GM21515 (cell line): ENCODE measurements at regions not wholly inside any gene's neighbourhood (a gene's known extent, or its start where the extent isn't known, plus 50 kb on each side); places are given as distances from the start of the nearest gene placed in this dataset.

ENCODE experiments used
- ATAC-seq: cut with Tn5 transposase; IDR thresholded peaks from one replicate; pipeline ENCODE4 v1.9.1; 2021; ENCODE audit not compliant: unreplicated experiment

- no peak for ATAC-seq
Observed at GRCh38 chr11:104365676-104366075, 201.7 kb upstream of the PDGFD start.

DNA sequence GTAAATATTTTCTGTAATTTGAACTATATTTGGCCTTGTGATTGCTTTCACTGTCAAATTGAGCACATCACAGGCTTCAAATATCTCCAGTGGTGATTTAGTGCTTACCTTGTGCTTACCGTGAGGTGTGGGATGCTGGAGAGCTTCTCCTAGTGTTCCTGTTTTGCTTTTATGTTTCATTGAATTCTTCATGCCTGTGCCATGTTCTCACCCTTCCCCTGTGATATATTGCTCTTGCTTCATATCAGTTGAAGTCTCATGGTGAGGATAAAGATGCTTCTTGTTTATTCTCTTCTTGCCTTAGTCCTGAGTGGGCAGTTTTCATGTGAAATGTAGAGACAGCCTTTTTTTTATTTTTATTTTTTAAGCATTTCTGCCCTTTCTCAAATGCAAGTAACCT is 198.0 kb upstream of the PDGFD start:
- ATAC-seq: no peak

DNA sequence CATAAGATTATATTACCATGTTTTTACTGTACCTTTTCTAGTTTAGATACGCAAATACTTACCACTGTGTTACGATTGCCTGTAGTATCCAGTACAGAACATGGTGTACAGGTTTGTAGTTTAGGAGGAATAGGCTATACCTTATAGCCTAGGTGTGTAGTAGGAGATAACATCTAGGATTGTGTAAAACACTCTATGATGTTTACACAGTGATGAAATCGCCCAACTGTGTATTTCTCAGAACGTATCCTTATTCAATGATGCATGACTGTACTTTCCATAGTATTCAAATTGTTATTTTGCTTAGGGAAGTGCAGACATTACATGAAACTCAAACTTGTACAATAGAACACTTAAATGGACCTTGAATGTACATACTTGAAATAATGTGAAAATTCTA is 188.1 kb upstream of the PDGFD start:
- ATAC-seq: no peak

- no peak for ATAC-seq
Observed at GRCh38 chr11:104343578-104343977, 179.6 kb upstream of the PDGFD start.

GRCh38 chr11:104340590-104340989 is 176.6 kb upstream of the PDGFD start:
- no peak for ATAC-seq

GRCh38 chr11:104339380-104339831 is 175.5 kb upstream of the PDGFD start:
- no peak for ATAC-seq

- no peak for ATAC-seq
Observed at GRCh38 chr11:104338186-104338585, 174.2 kb upstream of the PDGFD start.

DNA sequence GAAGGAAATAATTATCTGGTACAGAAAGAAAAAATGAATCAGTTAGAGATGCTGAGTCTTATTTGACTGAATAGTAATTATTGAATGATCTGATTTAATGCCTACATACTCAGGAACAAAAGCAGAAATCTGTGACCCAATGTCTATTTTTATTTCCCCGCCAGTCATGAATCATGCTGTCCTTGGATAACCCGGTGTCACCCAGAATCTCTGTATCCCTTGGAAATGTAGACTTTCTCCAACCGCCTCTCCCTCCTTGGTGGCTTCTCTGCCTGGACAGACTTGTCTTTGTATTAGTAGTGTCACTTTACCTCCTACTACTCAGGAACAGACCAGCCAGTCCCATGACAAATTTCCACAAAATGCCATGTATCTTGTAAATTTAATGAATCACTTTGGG is 173.3 kb upstream of the PDGFD start:
- no peak for ATAC-seq

GRCh38 chr11:104333977-104334376 is 170.0 kb upstream of the PDGFD start:
- ATAC-seq: no peak

DNA sequence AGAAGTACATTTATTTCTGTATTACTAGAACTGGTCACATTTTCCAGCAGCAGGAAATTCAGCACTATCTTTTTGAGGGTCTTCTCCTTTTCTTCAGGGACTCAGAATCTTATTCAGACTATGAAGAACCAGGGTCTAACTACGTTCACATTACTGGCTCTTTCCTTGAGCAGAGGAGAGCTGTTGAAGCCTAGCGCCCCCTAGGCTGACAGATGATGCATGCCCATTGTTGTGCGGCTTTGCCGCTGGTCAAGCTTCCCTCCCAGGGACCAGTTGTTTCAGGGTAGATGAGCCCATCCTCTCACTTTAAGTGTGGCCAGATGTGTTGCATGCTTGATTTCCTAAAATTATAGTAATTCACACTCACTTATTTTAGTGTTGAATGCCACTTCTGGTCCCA is 168.2 kb upstream of the PDGFD start:
- ATAC-seq: no peak

DNA sequence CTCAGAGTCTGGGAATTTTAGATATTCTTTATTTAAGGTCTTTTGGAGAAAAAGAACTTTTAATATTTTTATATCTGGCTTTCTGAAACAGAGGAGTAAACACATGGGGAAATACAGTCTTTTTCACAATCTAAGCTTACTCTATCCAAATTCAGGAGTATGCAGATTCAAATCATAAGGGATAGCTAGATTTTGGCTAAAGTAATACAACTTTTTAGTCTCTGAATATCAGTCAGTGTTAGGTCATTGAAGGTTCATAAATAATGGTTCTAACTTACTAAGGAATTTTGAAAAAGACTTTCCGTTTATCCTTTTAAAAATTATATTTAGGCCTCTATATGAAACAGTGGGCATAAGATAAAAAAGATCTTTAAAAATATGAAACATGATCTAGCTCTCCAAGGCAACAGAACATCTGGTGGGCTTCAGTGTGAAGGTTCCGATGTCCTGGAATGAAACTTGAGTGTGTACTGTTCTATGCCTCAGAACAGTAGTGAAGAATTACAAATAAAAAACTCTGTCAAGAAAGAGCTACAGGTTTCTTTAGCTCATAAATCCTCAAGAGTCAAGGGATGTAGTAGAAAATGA is 165.2 kb upstream of the PDGFD start:
- no peak for ATAC-seq

- ATAC-seq: no peak
Observed at GRCh38 chr11:104328512-104328907, 164.6 kb upstream of the PDGFD start.

GRCh38 chr11:104327861-104328511 is 164.0 kb upstream of the PDGFD start:
- ATAC-seq: no peak

GRCh38 chr11:104325093-104325492 is 161.1 kb upstream of the PDGFD start:
- no peak for ATAC-seq

DNA sequence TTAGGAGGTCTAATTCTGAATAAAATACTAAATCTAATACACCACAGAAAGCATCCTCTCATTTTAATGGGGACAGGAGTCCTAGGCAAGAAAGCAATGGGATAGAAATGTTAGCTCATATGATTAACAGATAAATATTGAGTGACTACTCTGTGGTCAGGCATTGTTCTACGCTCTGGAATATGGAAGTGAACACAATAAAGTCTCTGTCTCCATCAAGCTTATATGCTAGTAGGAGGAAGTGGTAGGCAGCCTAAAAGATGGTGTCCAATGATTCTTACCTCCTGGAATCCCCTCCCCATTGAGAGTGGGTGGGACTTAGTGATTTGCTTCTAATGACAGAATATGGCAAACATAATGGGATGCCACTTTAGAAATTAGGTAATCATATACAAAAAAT is 160.3 kb upstream of the PDGFD start:
- ATAC-seq: no peak

DNA sequence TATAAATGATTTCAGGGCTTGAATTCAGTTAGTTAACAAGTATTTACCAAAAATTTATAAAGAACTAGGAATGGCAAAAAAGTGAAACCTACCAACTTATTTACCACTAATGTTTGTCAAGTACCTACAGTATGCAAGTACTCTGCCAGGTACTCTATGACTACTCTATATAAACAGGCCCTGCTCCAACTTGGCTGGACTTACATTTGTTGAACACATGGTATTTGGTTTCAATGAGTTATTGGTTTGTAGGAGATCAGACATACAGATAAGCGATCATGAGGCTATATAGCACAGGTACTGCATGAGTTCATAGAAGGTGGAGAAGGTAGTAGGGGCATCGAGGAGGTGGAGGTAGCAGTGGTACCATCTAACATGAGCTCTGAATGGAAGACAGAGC is 159.9 kb upstream of the PDGFD start:
- ATAC-seq: no peak

DNA sequence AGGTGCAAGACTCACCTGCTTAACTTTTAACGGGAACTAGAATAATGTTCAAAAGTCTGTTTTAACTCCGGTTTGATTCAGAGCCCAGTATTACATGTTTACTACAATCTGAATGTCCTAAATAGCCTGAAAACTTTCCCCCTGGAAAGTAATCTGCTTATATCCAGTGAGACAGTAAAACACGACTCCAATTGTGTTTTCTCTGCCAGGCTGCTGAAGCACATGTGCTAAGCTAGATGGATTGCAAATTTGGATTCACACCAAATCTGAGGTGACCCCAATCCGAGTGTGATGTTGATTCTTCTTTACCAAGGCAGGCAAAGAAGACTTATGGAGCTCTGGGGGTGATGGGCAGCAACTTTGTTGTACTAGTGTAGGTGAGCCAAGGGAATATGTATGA is 158.7 kb upstream of the PDGFD start:
- ATAC-seq: no peak

- ATAC-seq: no peak
Observed at GRCh38 chr11:104320956-104321355, 157.0 kb upstream of the PDGFD start.

GRCh38 chr11:104320097-104320496 is 156.2 kb upstream of the PDGFD start:
- ATAC-seq: no peak

DNA sequence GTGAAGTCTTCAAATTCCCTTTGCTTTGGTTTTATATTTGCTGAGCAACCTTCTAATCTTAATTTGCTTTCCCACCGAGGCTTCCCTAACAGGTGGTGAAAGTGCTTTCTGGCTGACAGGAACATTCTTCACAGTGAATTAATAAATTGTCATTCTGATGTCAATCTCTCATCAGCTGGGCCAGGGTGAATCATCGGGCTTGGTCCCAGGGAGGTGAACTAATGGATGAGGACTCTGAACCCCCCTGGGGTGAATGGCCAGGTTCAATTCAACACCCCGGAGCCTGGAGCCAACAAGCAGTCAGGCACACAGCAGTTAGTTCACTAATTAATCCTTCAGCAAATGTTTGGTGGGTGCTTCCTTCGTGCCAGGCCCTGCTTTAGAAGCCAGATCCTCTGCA is 155.4 kb upstream of the PDGFD start:
- ATAC-seq: no peak

DNA sequence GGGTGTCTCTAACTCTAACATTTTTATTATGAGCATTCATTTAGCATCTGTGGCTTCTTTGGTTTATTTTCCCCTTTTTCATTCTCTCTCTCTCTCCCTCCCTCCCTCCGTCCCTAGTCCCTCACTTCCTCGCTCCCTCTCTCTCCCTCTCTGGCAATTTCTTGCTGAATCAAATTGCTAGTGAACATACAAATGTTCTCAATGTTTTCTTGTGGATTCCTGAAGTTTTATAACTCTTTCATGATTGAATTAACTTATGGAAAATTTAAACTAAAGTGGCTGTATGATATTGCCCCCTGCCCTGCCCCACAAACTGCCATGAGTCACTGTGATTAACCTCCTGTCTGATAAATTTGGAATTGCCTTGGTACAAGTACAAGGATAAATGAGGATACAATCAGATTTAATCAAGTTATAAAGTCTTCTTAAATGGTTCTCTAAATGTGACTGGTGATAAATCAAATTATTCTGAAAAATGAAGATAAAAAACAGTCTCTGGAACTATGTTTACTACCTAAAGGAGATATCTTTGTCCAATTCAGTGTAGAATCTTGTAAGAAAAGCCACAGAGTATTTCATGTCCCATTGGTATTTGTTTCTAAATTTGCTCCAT is 143.0 kb upstream of the PDGFD start:
- no peak for ATAC-seq

DNA sequence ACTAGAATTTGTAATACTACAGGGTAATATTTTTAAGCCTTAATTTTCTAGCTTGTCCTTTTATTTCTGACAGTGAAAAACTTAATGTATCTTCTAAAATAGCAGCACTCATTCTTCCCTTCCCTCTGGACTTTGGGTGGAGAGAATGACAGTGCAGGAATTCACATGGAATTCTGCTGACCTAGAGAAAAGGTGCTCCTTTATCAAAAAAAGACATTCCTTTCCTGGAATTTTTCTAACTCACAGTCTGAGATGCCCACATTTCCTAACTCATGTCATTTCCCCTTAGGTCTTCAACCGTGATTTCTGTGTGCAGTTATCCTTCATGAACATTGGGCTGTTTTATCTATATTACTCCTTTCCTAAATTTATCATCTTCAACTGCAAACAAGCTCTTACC is 137.8 kb upstream of the PDGFD start:
- ATAC-seq: no peak

DNA sequence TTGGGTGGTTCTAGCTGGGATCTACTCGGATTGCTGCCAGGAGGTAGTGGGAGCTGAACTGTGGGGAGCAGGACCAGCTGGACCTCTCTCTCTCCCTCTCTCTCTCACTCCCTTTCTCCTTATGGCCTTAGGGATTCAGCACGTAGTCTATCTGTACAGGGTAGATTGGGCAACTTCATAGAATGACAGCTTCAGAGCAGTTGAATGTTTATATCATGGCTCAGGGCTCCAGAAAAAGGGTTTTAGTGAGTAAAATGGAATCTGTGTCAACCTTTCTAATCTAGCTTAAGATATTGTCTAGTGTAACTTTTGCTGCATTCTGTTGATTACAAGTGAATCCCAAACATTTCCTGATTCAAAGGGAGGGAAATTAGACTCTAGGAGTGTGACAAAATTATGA is 127.7 kb upstream of the PDGFD start:
- no peak for ATAC-seq
